Thyroid gland (tissue), 4 donors: ENCODE measurements at regions not wholly inside any gene's neighbourhood (a gene's known extent, or its start where the extent isn't known, plus 50 kb on each side); places are given as distances from the start of the nearest gene placed in this dataset.

Experiments used
- DNase-seq, 2 donors: peaks; one replicate each; pipeline ENCODE4 v3.0.0-alpha.2; 2019
- H3K27ac ChIP-seq, 3 donors: fragments of 200-600 bp; sonication (generic); 1 replicate in 2 of 3; 2 replicates in 1 of 3; pipeline ENCODE4 v1.5.1; 2016 to 2019; ENCODE audit warnings: mild to moderate bottlenecking in 1 of 3, moderate library complexity in 1 of 3
- H3K27me3 ChIP-seq: fragments of 200-600 bp; sonication (generic); one replicate; pipeline ENCODE4 v1.5.1; 2019
- H3K36me3 ChIP-seq, 2 donors: fragments of 200-600 bp; sonication (generic); one replicate each; pipeline ENCODE4 v1.5.1; 2016 to 2019
- H3K4me1 ChIP-seq, 2 donors: fragments of 200-600 bp; sonication (generic); one replicate each; pipeline ENCODE4 v1.5.1; 2017 to 2019
- H3K4me3 ChIP-seq, 3 donors: fragments of 200-600 bp; sonication (generic); replicated peaks in 1 of 3; 1 replicate in 2 of 3; 2 replicates in 1 of 3; pipeline ENCODE4 v1.5.1; 2016; ENCODE audit warnings: mild to moderate bottlenecking in 1 of 3
- H3K9me3 ChIP-seq: fragments of 200-600 bp; sonication (generic); one replicate; pipeline ENCODE4 v1.5.1; 2017
- POLR2A ChIP-seq, 2 donors: fragments of 450-650 bp; IDR thresholded peaks; one replicate each; pipeline ENCODE4 v1.6.1; 2017; ENCODE audit warnings: antibody characterized with exemption in 2 of 2, mild to moderate bottlenecking in 2 of 2, moderate library complexity in 1 of 2
- WGBS, 2 donors: methylation state at CpG; one replicate each; pipeline ENCODE4 v1.1.5; 2017; 5-methylcytosine and 5-hydroxymethylcytosine counted together
- intact Hi-C: fragments of 100-400 bp; cut with DNase I; formaldehyde crosslinking; loops from one replicate; pipeline ENCODE4 v1.15.1; 2023
- TF ChIP-seq, protein P1 (sequence below), 6 experiments: fragments of 200-600 bp in 3 of 6; fragments of 450-650 bp in 3 of 6; sonication (generic) in 3 of 6; IDR thresholded peaks; one replicate each; pipeline ENCODE4 v1.5.1; 2016 to 2019; ENCODE audit warnings: antibody characterized with exemption in 6 of 6, mild to moderate bottlenecking in 2 of 6, inconsistent platforms in 1 of 6, moderate library complexity in 1 of 6

- Histone ChIP-seq H3K4me1 (peaks cover 0 to 7% of the 10 kb centered on the region in 2 donors), H3K9me3 (no peaks in the 10 kb centered on the region), H3K27ac (no peak overlapping the region), H3K36me3 (no peaks in the 10 kb centered on the region), H3K27me3 (no peaks in the 10 kb centered on the region), H3K4me3 (no peak overlapping the region)
- no peak for TF ChIP-seq POLR2A (IDR thresholded peaks at IDR 0.05)
- TF ChIP-seq, protein P1, sequence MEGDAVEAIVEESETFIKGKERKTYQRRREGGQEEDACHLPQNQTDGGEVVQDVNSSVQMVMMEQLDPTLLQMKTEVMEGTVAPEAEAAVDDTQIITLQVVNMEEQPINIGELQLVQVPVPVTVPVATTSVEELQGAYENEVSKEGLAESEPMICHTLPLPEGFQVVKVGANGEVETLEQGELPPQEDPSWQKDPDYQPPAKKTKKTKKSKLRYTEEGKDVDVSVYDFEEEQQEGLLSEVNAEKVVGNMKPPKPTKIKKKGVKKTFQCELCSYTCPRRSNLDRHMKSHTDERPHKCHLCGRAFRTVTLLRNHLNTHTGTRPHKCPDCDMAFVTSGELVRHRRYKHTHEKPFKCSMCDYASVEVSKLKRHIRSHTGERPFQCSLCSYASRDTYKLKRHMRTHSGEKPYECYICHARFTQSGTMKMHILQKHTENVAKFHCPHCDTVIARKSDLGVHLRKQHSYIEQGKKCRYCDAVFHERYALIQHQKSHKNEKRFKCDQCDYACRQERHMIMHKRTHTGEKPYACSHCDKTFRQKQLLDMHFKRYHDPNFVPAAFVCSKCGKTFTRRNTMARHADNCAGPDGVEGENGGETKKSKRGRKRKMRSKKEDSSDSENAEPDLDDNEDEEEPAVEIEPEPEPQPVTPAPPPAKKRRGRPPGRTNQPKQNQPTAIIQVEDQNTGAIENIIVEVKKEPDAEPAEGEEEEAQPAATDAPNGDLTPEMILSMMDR (IDR thresholded peaks at IDR 0.05) = no peak
- WGBS, 2 donors = 63 to 77% methylated on average over 4 of the region's 4 CpGs
- intact Hi-C loops = no loop called here
- DNase-seq = no peak
These were observed 82.6 kb upstream of the GNAO1 start for GRCh38 chr16:56108724-56109123.

DNA sequence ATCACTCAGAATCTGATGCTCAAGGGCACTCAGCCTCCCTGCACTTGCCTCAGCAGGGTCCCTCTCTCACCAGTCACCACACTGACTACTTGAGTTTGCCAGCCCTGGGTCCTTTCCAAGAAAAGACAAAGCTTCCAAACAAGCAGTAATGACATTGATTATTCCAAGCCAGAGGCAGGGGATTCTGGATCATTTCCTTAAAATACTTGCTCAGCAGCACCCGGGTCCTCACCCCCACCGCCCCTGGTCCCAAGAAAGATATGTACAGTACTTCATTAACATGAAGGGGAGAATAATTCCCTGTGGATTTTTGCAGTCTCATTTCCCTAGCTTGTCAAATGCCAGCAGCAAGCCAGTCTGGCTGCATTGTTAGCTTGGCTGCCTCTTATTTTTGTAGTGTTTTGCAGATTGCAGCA is 83.2 kb upstream of the GNAO1 start:
- Histone ChIP-seq H3K4me3 (no peak overlapping the region), H3K9me3 (no peaks in the 10 kb centered on the region), H3K4me1 (peaks cover 0 to 7% of the 10 kb centered on the region in 2 donors), H3K27me3 (no peaks in the 10 kb centered on the region), H3K36me3 (no peaks in the 10 kb centered on the region), H3K27ac (peak overlapping the region; percentile 14 to 58 (median 52))
- no peak for TF ChIP-seq POLR2A (IDR thresholded peaks at IDR 0.05)
- TF ChIP-seq, protein P1 (IDR thresholded peaks at IDR 0.05) = no peak
- DNase-seq = peak; percentile 58 to 75
- 15 to 16% methylated on average over 2 of the region's 2 CpGs for WGBS, 2 donors
- intact Hi-C loops = no loop called here

DNA sequence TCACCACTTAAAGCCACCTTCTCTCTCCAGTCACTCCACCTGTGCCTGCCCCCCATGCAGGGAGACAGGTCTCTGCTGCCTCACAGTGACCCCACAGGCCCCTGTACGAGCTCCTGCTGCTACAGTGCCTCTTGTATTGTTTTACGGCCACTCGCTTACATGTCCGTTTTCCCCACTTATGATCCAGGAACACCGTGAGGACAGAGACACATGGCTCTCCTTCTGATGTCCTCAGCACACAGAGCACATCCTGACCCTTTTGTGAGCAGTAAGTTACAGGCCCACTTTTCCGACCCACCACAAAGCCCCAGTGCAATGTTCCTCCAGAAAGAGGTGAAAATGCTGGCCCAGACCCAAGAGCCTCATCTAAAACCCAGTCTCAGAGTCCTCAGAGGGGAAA is 84.8 kb upstream of the GNAO1 start:
- 91 to 93% methylated on average over 6 of the region's 6 CpGs for whole genome bisulfite sequencing, 2 donors
- DNase-seq = no peak
- Histone ChIP-seq H3K27ac (no peak overlapping the region), H3K9me3 (no peaks in the 10 kb centered on the region), H3K36me3 (no peaks in the 10 kb centered on the region), H3K4me3 (no peak overlapping the region), H3K27me3 (no peaks in the 10 kb centered on the region), H3K4me1 (peaks cover 0 to 7% of the 10 kb centered on the region in 2 donors)
- intact Hi-C loops = no loop called here
- no peak for TF ChIP-seq POLR2A (IDR thresholded peaks at IDR 0.05)
- TF ChIP-seq, protein P1 (IDR thresholded peaks at IDR 0.05) = no peak

DNA sequence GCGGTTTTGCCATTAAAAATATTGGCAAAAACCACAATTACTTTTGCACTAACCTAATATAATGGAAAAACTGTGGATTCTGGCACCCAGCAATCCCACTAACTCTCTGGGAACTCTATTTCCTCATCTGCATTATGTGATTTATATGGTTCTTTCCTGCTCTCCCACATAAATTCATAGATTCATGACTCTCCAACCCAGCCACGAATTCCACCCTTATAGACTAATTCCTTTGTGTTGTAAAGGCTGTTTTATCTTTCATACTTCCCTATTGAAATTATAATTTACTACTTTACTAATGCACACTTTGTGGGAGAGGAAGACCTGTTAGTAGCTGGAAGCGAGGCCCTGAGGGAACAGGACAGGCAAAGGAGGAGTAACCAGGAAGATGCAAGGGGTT is 88.4 kb upstream of the GNAO1 start:
- intact Hi-C loops = no loop called here
- H3K4me1 ChIP-seq = peaks cover 0 to 5% of the 10 kb centered on the region in 2 donors
- H3K9me3 ChIP-seq = no peaks in the 10 kb centered on the region
- H3K36me3 ChIP-seq = no peaks in the 10 kb centered on the region
- TF ChIP-seq, protein P1 (IDR thresholded peaks at IDR 0.05) = no peak
- TF ChIP-seq POLR2A (IDR thresholded peaks at IDR 0.05) = no peak
- H3K4me3 ChIP-seq = no peak overlapping the region
- no peak overlapping the region for H3K27ac ChIP-seq
- H3K27me3 ChIP-seq = no peaks in the 10 kb centered on the region
- no peak for DNase-seq
- WGBS, 2 donors = 60 to 93% methylated on average over 3 of the region's 3 CpGs

DNA sequence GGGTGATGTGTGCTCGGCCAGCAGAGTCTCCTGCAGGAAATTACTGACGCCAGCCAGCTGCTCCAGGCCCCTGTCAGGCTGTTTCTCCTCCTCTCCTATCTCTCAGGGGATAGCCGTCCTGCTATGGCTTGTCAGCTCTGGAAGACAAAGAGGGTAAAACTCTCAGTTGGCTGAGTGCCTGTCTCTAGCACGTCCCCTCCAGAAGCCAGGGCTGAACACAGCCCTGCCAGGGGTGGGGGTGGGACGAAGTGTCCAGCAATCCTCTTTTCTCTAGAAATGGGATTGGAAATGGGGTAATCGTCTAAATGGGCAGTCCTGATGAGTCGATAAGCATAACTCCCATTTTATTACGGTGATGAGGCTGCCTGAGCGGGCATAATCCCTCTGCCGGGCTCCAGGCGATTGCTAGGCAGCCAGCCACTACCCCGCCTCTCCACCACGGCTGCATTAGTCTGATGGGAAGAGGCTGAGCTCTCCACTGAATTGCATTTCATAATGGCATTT is 89.1 kb upstream of the GNAO1 start:
- no peaks in the 10 kb centered on the region for H3K36me3 ChIP-seq
- no peaks in the 10 kb centered on the region for H3K4me1 ChIP-seq
- no peaks in the 10 kb centered on the region for H3K27me3 ChIP-seq
- H3K4me3 ChIP-seq = no peak overlapping the region
- intact Hi-C loops = no loop called here
- peak in 1 of 2 donors; percentile 3 for DNase-seq
- no peak for TF ChIP-seq POLR2A (IDR thresholded peaks at IDR 0.05)
- TF ChIP-seq, protein P1 (IDR thresholded peaks at IDR 0.05) = no peak
- WGBS, 2 donors = 44 to 49% methylated on average over 10 to 13 of the region's 13 CpGs
- H3K27ac ChIP-seq = no peak overlapping the region
- H3K9me3 ChIP-seq = no peaks in the 10 kb centered on the region
